Gastrocnemius medialis (tissue), 4 donors: ENCODE measurements at regions not wholly inside any gene's neighbourhood (a gene's known extent, or its start where the extent isn't known, plus 50 kb on each side); places are given as distances from the start of the nearest gene placed in this dataset.
"Not testable (repeated sequence)": the region's sequence is repeated elsewhere in the genome, so short reads cannot be mapped to it uniquely, and the experiment has no call there.

Experiments used
- ATAC-seq, 2 donors: fragments of 150-250 bp; one replicate each; pipeline ENCODE4 v1.9.1; 2016
- DNase-seq, 2 donors: peaks; one replicate each; pipeline ENCODE4 v3.0.0-alpha.2; 2019
- H3K27ac ChIP-seq, 4 donors: fragments of 200-600 bp; sonication (generic); 1 replicate in 1 of 4; 2 replicates in 3 of 4; pipeline ENCODE4 v1.5.1; 2016 to 2018; ENCODE audit warnings: mild to moderate bottlenecking in 2 of 4, moderate library complexity in 1 of 4
- H3K27me3 ChIP-seq, 3 donors: fragments of 200-600 bp; sonication (generic) in 2 of 3; 1 replicate in 1 of 3; 2 replicates in 2 of 3; pipeline versions ENCODE4 v1.5.1 to v1.6.0; 2016 to 2019; ENCODE audit warnings: mild to moderate bottlenecking in 1 of 3, moderate library complexity in 1 of 3
- H3K36me3 ChIP-seq, 2 donors: fragments of 200-600 bp; sonication (generic) in 1 of 2; one replicate each; pipeline ENCODE4 v1.5.1; 2017 to 2018
- H3K4me1 ChIP-seq, 2 donors: fragments of 200-600 bp; sonication (generic) in 1 of 2; one replicate each; pipeline ENCODE4 v1.5.1; 2016 to 2017; ENCODE audit warnings: mild to moderate bottlenecking in 2 of 2
- H3K4me3 ChIP-seq, 4 donors: fragments of 200-600 bp; sonication (generic) in 3 of 4; 1 replicate in 1 of 4; 2 replicates in 3 of 4; pipeline ENCODE4 v1.5.1; 2016 to 2019; ENCODE audit warnings: mild to moderate bottlenecking in 2 of 4
- H3K9me3 ChIP-seq, 3 donors: fragments of 200-600 bp; sonication (generic) in 2 of 3; 1 replicate in 1 of 3; 2 replicates in 2 of 3; pipeline ENCODE4 v1.5.1; 2016 to 2019
- POLR2A ChIP-seq, 2 donors: fragments of 450-650 bp; IDR thresholded peaks; one replicate each; pipeline ENCODE4 v1.6.1; 2017; ENCODE audit warnings: antibody characterized with exemption in 2 of 2, mild to moderate bottlenecking in 2 of 2, moderate library complexity in 2 of 2
- in situ Hi-C, 4 donors: fragments of 200-750 bp; cut with MboI; loops; one replicate each; pipeline versions ENCODE4 v1.15.0 to v1.8.0; 2017; ENCODE audit warnings: low sequenced_read_pairs in 4 of 4
- intact Hi-C: fragments of 100-400 bp; cut with DNase I; formaldehyde crosslinking; loops from one replicate; pipeline ENCODE4 v1.15.1; 2023; ENCODE audit warnings: low total_unique reads
- TF ChIP-seq, protein P1 (sequence below), 5 experiments: fragments of 450-650 bp in 3 of 5; fragments of 200-600 bp in 2 of 5; sonication (generic) in 2 of 5; IDR thresholded peaks in 4 of 5; conservative IDR thresholded peaks in 1 of 5; 1 replicate in 4 of 5; 2 replicates in 1 of 5; pipeline ENCODE4 v1.5.1; 2016 to 2019; ENCODE audit warnings: antibody characterized with exemption in 5 of 5, mild to moderate bottlenecking in 3 of 5, moderate library complexity in 3 of 5

DNA sequence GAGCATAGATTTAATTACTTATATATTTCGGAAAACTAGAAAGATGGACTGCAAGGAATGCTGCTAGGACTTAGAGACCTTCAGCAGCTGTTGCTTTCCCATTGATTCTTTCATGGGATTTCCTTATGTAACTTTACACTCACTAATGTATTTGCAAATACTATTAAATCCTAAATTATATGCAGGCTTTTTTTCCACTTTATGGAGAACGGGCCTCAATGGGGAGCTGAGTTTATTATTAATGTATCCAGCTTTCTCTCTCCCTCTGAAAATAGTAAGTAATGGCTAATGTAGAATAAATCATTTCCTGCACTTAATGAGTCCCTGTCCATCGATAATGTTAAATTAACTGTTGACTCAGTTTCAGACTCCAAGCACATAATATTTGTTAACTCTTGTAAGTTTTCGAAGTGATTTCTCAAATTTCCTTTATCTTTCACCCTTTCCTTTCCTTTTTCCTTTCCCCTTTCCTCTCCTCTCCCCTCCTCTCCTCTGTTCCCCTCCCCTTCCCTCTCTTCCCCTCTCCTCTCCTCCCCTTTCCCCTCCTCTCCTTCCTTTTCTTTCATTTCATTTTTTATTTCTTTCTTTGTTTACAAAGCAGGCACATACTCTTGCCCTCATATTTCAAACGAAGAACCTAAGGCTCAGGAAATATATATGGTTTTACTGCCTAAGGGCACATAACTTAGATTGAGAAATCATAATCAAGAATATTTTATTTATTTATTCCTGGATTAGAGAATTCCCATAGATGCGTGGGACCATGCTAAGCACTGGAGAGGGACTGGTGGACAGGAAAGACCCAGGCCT lies 503.6 kb downstream of the MMUT start:
- intact Hi-C loops, result no loop called here
- no peaks in the 10 kb centered on the region for H3K36me3 ChIP-seq
- no peaks in the 10 kb centered on the region for H3K27me3 ChIP-seq
- no peak overlapping the region for H3K4me3 ChIP-seq
- no peak overlapping the region for H3K27ac ChIP-seq
- no peaks in the 10 kb centered on the region for H3K9me3 ChIP-seq
- no peak for TF ChIP-seq POLR2A (IDR thresholded peaks at IDR 0.05)
- TF ChIP-seq, protein P1, sequence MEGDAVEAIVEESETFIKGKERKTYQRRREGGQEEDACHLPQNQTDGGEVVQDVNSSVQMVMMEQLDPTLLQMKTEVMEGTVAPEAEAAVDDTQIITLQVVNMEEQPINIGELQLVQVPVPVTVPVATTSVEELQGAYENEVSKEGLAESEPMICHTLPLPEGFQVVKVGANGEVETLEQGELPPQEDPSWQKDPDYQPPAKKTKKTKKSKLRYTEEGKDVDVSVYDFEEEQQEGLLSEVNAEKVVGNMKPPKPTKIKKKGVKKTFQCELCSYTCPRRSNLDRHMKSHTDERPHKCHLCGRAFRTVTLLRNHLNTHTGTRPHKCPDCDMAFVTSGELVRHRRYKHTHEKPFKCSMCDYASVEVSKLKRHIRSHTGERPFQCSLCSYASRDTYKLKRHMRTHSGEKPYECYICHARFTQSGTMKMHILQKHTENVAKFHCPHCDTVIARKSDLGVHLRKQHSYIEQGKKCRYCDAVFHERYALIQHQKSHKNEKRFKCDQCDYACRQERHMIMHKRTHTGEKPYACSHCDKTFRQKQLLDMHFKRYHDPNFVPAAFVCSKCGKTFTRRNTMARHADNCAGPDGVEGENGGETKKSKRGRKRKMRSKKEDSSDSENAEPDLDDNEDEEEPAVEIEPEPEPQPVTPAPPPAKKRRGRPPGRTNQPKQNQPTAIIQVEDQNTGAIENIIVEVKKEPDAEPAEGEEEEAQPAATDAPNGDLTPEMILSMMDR (IDR thresholded peaks at IDR 0.05 in 4 of 5, conservative IDR thresholded peaks at IDR 0.05 in 1 of 5), result no peak
- in situ Hi-C loops, result no loop called here
- no peak for ATAC-seq
- no peak for DNase-seq
- H3K4me1 ChIP-seq, result no peaks in the 10 kb centered on the region

DNA sequence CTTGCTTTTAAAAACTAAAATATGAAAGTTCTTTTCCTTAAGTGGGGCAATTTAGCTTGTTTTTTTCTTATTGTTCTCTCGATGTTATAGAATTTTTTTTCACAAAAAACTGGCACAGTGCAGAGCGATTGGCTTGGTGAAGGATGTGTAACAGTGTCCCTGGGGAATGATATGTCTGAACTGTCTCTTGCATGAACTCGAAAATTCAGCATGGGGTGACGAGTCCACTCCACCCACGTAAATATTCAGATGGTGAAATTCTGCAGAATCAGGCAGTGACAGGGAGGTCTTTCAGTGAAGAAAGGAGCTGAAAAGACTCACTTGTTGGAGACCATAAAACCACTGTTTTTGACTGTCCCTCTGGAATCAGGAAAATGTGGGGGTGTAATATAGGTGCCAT lies 505.3 kb downstream of the MMUT start:
- in situ Hi-C loops (no loop called here), intact Hi-C loops (no loop called here)
- no peaks in the 10 kb centered on the region for H3K36me3 ChIP-seq
- H3K4me1 ChIP-seq, result no peaks in the 10 kb centered on the region
- H3K27me3 ChIP-seq, result no peaks in the 10 kb centered on the region
- no peak overlapping the region for H3K4me3 ChIP-seq
- H3K27ac ChIP-seq, result no peak overlapping the region
- no peak for ATAC-seq
- H3K9me3 ChIP-seq, result no peaks in the 10 kb centered on the region
- DNase-seq, result no peak
- no peak for TF ChIP-seq POLR2A (IDR thresholded peaks at IDR 0.05)
- TF ChIP-seq, protein P1 (IDR thresholded peaks at IDR 0.05 in 4 of 5, conservative IDR thresholded peaks at IDR 0.05 in 1 of 5), result no peak

DNA sequence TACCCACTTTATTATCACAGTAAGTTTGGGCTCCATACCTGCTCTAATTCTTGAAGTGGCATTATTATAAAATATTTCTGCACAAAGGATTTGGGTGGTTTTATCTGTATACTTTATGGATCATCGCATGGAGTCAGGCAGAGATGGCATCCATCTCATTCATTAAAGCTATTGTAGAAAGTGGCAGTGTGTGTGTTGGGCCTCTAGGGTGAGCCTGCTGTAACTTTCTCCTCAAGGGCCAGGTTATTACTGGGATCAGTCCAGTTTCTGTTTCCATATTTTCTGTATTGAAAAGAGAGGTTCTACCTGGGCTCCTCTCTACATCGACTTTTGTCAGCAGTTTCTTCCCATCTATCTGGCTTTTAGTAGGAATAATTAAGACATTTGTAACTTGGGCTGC lies 511.1 kb downstream of the MMUT start:
- no peak overlapping the region for H3K27ac ChIP-seq
- no peak overlapping the region for H3K4me3 ChIP-seq
- in situ Hi-C loops (no loop called here), intact Hi-C loops (no loop called here)
- H3K27me3 ChIP-seq, result no peaks in the 10 kb centered on the region
- no peak for TF ChIP-seq POLR2A (IDR thresholded peaks at IDR 0.05)
- TF ChIP-seq, protein P1 (IDR thresholded peaks at IDR 0.05 in 4 of 5, conservative IDR thresholded peaks at IDR 0.05 in 1 of 5), result no peak
- ATAC-seq, result no peak
- no peak for DNase-seq
- no peaks in the 10 kb centered on the region for H3K36me3 ChIP-seq
- no peaks in the 10 kb centered on the region for H3K4me1 ChIP-seq
- no peaks in the 10 kb centered on the region for H3K9me3 ChIP-seq

DNA sequence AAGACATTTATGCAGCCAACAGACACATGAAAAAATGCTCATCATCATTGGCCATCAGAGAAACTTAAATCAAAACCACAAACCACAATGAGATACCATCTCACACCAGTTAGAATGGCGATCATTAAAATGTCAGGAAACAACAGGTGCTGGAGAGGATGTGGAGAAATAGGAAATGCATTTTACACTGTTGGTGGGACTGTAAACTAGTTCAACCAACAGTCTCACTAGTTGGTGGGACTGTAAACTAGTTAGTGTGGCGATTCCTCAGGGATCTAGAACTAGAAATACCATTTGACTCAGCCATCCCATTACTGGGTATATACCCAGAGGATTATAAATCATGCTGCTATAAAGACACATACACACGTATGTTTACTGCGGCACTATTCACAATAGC lies 518.8 kb downstream of the MMUT start:
- H3K4me3 ChIP-seq, H3K27me3 ChIP-seq, ATAC-seq, in situ Hi-C loops, H3K27ac ChIP-seq, H3K4me1 ChIP-seq, H3K36me3 ChIP-seq, H3K9me3 ChIP-seq, DNase-seq, intact Hi-C loops: not testable (repeated sequence)

DNA sequence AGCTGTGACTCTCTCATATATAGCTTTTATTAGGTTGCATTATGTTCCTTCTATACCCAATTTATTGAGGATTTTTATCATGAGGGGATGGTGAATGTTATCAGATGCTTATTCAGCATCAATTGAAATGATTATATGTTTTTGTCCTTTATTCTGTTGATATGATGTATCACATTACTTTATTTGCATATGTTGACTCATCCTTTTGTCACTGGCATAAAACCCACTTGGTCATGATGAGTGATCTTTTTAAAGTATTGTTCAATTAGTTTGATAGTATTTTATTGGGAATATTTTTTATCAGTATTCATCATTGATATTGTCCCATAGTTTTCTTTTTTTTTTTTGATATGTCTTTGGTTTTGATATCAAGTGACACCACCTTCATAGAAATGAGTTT lies 529.9 kb downstream of the MMUT start:
- H3K9me3 ChIP-seq, result no peaks in the 10 kb centered on the region
- DNase-seq (no peak), ATAC-seq (no peak)
- no peaks in the 10 kb centered on the region for H3K27me3 ChIP-seq
- TF ChIP-seq POLR2A (IDR thresholded peaks at IDR 0.05), result no peak
- TF ChIP-seq, protein P1 (IDR thresholded peaks at IDR 0.05 in 4 of 5, conservative IDR thresholded peaks at IDR 0.05 in 1 of 5), result no peak
- H3K27ac ChIP-seq, result no peak overlapping the region
- H3K4me1 ChIP-seq, result no peaks in the 10 kb centered on the region
- H3K4me3 ChIP-seq, result no peak overlapping the region
- intact Hi-C loops (no loop called here), in situ Hi-C loops (no loop called here)
- no peaks in the 10 kb centered on the region for H3K36me3 ChIP-seq
